ENCODE measurements at regions not wholly inside any gene's neighbourhood (a gene's known extent, or its start where the extent isn't known, plus 50 kb on each side); places are given as distances from the start of the nearest gene placed in this dataset.
"Not testable (repeated sequence)": the region's sequence is repeated elsewhere in the genome, so short reads cannot be mapped to it uniquely, and the experiment has no call there.

DNA sequence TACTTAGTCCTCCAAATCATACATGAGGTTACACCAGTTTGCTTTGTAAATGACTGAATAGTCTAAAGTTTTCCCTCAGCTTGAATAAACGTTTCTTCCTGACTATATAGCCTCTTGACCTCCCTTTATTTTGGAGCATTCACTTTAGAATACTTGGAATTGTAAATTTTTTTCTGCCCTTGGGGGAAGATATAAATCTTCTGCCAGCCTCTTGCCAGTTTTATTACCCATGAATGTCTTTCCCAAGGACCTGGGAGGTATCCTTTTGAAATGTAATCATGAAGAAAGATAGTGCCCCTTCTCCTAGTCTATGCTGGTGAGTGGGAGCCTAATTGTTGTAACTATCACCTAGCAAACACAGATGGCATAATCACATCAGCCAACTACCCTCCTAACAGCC lies 2033.9 kb upstream of the PCDH20 start:
- H3K4me3 ChIP-seq (ENCODE audit: control insufficient read depth, low read depth, low read length), result no peak overlapping the region
- no peak for TF ChIP-seq CTCF (conservative IDR thresholded peaks at IDR 0.05; ENCODE audit: control insufficient read depth, insufficient read depth, low read depth, low read length)
- no peak for DNase-seq (ENCODE audit: low read depth)

- no peak overlapping the region for H3K4me3 ChIP-seq (ENCODE audit: control insufficient read depth, low read depth, low read length)
- TF ChIP-seq CTCF (conservative IDR thresholded peaks at IDR 0.05; ENCODE audit: control insufficient read depth, insufficient read depth, low read depth, low read length), result no peak
- DNase-seq (ENCODE audit: low read depth), result no peak
These were observed 2033.0 kb upstream of the PCDH20 start for GRCh38 chr13:63448692-63449091.

DNA sequence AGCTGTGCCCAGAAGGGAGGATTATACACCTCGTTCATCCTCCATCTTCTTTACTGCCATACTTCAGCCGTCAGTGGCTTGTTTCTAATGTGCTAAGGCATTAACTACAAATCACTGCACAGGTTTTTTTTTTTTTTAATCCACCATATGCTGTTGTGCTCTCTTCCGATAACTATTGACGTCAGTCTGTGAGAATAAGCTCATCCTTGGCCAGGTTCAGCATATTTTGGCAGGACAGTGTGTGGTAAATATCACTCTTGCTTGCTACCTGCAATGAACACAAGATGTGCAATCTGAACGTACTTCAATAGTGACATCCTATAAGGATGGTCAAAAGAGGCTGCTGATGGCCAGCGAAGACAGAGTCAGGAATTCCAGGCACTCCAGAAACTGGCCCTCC lies 2030.7 kb upstream of the PCDH20 start:
- no peak for TF ChIP-seq CTCF (conservative IDR thresholded peaks at IDR 0.05; ENCODE audit: control insufficient read depth, insufficient read depth, low read depth, low read length)
- H3K4me3 ChIP-seq (ENCODE audit: control insufficient read depth, low read depth, low read length), result no peak overlapping the region
- DNase-seq (ENCODE audit: low read depth), result peak; percentile 7

DNA sequence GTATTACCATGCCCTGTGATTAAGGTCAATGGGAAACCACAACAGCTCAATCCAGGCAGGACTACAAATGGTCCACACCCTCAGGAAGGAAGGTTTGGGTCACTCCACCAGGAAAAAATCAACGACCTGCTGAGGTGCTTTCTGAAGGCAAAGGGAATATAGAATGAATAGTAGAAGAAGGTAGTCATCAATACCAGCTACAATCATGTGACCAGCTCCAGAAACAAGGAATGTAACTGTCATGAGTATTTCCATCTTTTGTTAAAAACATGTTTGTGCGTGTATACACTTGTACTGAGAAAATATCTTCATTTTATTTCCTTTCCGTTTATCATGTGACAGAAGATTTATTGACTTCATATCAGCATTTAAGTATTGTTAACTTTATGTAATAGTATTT lies 2028.6 kb upstream of the PCDH20 start:
- not testable (repeated sequence) for H3K4me3 ChIP-seq (ENCODE audit: control insufficient read depth, low read depth, low read length); DNase-seq (ENCODE audit: low read depth)

GRCh38 chr13:63438951-63439350 lies 2023.3 kb upstream of the PCDH20 start:
- no peak for DNase-seq (ENCODE audit: low read depth)
- TF ChIP-seq CTCF (conservative IDR thresholded peaks at IDR 0.05; ENCODE audit: control insufficient read depth, insufficient read depth, low read depth, low read length), result no peak
- H3K4me3 ChIP-seq (ENCODE audit: control insufficient read depth, low read depth, low read length), result no peak overlapping the region

DNA sequence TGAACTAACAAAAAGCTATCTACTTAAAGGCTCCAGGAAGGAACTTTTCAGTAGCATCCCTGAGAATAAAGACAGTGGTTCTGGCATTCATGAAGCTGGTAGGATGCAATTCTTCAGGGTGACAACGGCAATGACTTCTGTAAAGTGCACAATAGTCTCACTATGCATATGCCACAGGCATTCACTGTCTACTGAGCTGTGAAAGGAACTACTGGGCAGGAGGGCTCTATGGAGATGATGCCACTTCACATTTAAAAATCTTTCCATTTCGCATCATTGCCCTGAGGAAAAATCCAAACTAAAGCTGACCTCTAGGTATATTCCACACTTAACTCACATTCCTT lies 2020.6 kb upstream of the PCDH20 start:
- H3K4me3 ChIP-seq (ENCODE audit: control insufficient read depth, low read depth, low read length), result no peak overlapping the region
- no peak for DNase-seq (ENCODE audit: low read depth)
- no peak for TF ChIP-seq CTCF (conservative IDR thresholded peaks at IDR 0.05; ENCODE audit: control insufficient read depth, insufficient read depth, low read depth, low read length)

DNA sequence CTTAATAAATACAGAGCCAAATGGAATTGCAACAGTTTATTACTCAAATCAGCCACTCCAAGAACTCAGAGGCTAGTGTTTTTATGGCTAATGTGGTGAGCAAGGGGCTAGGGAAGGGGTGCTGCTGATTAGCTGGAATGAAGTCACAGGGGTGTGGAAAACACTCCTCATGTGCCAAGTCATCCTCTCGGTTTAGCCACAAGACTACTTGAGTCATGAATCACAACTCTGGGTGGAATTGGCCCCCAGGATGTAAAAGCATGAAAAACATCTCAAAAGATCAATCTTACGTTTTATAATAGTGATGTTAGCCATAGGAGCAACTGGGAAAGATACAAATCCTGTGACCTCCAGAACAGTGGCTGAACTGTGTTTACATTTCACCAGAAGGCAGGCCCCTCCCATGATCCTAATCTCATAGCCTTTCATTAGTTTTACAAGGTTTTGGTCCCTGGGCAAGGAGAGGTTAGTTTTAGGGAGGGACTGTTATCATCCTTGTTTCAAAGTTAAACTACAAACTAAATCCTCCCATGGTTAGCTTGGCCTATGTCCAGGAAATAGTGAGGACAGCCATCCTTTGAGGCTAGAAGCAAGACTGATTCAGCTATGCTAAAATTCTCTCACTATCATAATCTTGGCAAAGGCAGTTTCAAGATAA lies 2020.1 kb upstream of the PCDH20 start:
- no peak for TF ChIP-seq CTCF (conservative IDR thresholded peaks at IDR 0.05; ENCODE audit: control insufficient read depth, insufficient read depth, low read depth, low read length)
- H3K4me3 ChIP-seq (ENCODE audit: control insufficient read depth, low read depth, low read length), result no peak overlapping the region
- peak; percentile 99 for DNase-seq (ENCODE audit: low read depth)

All from fibroblast of mammary gland (primary cell).